ENCODE measurements at regions not wholly inside any gene's neighbourhood (a gene's known extent, or its start where the extent isn't known, plus 50 kb on each side); places are given as distances from the start of the nearest gene placed in this dataset.

DNA sequence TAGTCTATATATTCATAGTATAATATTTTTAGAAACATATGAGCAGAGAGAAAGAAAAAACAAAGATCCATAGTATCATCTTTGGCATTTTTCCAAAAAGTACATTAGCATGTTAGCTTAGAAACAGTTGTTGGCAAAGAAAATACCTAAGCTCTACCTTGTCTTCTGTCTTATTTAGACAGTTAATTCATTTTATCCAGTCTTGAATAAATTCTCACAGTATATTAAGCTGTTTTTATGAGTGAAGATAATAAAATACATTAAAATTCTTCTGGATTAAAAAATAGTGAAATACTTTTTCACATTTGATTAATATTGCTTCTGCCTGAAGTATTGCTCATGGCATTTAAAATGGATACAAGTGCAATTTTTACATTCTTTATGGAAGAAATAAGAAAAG is 145.2 kb downstream of the ZIC1 start (continued):
- TF ChIP-seq, protein P1, sequence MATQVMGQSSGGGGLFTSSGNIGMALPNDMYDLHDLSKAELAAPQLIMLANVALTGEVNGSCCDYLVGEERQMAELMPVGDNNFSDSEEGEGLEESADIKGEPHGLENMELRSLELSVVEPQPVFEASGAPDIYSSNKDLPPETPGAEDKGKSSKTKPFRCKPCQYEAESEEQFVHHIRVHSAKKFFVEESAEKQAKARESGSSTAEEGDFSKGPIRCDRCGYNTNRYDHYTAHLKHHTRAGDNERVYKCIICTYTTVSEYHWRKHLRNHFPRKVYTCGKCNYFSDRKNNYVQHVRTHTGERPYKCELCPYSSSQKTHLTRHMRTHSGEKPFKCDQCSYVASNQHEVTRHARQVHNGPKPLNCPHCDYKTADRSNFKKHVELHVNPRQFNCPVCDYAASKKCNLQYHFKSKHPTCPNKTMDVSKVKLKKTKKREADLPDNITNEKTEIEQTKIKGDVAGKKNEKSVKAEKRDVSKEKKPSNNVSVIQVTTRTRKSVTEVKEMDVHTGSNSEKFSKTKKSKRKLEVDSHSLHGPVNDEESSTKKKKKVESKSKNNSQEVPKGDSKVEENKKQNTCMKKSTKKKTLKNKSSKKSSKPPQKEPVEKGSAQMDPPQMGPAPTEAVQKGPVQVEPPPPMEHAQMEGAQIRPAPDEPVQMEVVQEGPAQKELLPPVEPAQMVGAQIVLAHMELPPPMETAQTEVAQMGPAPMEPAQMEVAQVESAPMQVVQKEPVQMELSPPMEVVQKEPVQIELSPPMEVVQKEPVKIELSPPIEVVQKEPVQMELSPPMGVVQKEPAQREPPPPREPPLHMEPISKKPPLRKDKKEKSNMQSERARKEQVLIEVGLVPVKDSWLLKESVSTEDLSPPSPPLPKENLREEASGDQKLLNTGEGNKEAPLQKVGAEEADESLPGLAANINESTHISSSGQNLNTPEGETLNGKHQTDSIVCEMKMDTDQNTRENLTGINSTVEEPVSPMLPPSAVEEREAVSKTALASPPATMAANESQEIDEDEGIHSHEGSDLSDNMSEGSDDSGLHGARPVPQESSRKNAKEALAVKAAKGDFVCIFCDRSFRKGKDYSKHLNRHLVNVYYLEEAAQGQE (IDR thresholded peaks at IDR 0.05; ENCODE audit: unreplicated experiment) = no peak
- TF ChIP-seq EZH2phosphoT487 (IDR thresholded peaks at IDR 0.05; ENCODE audit: unreplicated experiment) = no peak
- TF ChIP-seq POLR2AphosphoS5 (IDR thresholded peaks at IDR 0.05; ENCODE audit: low read depth) = no peak
- TF ChIP-seq NANOG (IDR thresholded peaks at IDR 0.05; ENCODE audit: borderline replicate concordance) = no peak

DNA sequence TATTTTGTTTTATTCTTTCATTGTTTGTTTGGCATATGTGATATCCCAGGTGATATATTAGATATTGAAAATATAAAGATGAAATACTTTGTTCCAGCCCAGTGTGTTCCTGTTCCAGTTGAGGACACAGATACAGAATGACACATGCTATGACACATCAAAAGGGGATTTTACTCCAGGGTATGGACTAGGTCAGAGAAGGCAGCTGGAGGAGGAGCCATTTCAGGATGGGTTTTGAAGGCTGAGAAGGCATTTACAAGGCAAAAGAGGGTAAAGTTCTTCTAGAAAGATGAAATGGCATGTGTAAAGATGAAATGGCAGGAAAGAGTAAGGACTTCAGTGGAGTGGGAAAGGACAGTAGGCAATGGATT is 163.8 kb downstream of the ZIC1 start:
- Mint-ChIP-seq H3K4me1 (no peaks in the 10 kb centered on the region), H3K9me3 (no peaks in the 10 kb centered on the region), H3K36me3 (ENCODE audit: low read depth) (no peaks in the 10 kb centered on the region), H3K27ac (no peak overlapping the region), H3K4me3 (no peak overlapping the region), H3K27me3 (ENCODE audit: insufficient read depth, low read depth, poor library complexity) (no peaks in the 10 kb centered on the region)
- H3K27me3 ChIP-seq (ENCODE audit: insufficient read depth) = no peaks in the 10 kb centered on the region
- no peak overlapping the region for H2AFZ ChIP-seq
- H4K20me1 ChIP-seq (replicated peaks; ENCODE audit: insufficient read depth) = no peaks in the 10 kb centered on the region
- H3F3A ChIP-seq (replicated peaks; ENCODE audit: low read depth) = no peaks in the 10 kb centered on the region
- H3K27ac ChIP-seq (ENCODE audit: low read depth) = no peak overlapping the region
- no peak overlapping the region for H3K4me3 ChIP-seq
- DNase-seq (ENCODE audit: low spot score) = no peak
- no peaks in the 10 kb centered on the region for H3K9me2 ChIP-seq (ENCODE audit: insufficient read depth)
- no peaks in the 10 kb centered on the region for H3K79me2 ChIP-seq (replicated peaks; ENCODE audit: insufficient read depth)
- H3K36me3 ChIP-seq (ENCODE audit: insufficient read depth) = no peaks in the 10 kb centered on the region
- H3K4me1 ChIP-seq (ENCODE audit: insufficient read depth) = no peaks in the 10 kb centered on the region
- H3K4me2 ChIP-seq = no peak overlapping the region
- no peak for ATAC-seq
- TF ChIP-seq ZNF331 (CRISPR knock-in tag; IDR thresholded peaks at IDR 0.05; ENCODE audit: low read depth) (no peak), JUNB (IDR thresholded peaks at IDR 0.05; ENCODE audit: unreplicated experiment) (no peak), ZNF114 (CRISPR knock-in tag; IDR thresholded peaks at IDR 0.05) (no peak), POLR2AphosphoS5 (IDR thresholded peaks at IDR 0.05; ENCODE audit: low read depth) (no peak), NANOG (IDR thresholded peaks at IDR 0.05; ENCODE audit: borderline replicate concordance) (no peak), EZH2 (IDR thresholded peaks at IDR 0.05; ENCODE audit: low read depth, unreplicated experiment) (no peak)
- TF ChIP-seq, protein P2, sequence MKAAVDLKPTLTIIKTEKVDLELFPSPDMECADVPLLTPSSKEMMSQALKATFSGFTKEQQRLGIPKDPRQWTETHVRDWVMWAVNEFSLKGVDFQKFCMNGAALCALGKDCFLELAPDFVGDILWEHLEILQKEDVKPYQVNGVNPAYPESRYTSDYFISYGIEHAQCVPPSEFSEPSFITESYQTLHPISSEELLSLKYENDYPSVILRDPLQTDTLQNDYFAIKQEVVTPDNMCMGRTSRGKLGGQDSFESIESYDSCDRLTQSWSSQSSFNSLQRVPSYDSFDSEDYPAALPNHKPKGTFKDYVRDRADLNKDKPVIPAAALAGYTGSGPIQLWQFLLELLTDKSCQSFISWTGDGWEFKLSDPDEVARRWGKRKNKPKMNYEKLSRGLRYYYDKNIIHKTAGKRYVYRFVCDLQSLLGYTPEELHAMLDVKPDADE (IDR thresholded peaks at IDR 0.05) = no peak
- TF ChIP-seq, protein P3, sequence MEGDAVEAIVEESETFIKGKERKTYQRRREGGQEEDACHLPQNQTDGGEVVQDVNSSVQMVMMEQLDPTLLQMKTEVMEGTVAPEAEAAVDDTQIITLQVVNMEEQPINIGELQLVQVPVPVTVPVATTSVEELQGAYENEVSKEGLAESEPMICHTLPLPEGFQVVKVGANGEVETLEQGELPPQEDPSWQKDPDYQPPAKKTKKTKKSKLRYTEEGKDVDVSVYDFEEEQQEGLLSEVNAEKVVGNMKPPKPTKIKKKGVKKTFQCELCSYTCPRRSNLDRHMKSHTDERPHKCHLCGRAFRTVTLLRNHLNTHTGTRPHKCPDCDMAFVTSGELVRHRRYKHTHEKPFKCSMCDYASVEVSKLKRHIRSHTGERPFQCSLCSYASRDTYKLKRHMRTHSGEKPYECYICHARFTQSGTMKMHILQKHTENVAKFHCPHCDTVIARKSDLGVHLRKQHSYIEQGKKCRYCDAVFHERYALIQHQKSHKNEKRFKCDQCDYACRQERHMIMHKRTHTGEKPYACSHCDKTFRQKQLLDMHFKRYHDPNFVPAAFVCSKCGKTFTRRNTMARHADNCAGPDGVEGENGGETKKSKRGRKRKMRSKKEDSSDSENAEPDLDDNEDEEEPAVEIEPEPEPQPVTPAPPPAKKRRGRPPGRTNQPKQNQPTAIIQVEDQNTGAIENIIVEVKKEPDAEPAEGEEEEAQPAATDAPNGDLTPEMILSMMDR (conservative IDR thresholded peaks at IDR 0.05; ENCODE audit: low read depth in 2 of 2) = no peak
- TF ChIP-seq, protein P1 (IDR thresholded peaks at IDR 0.05; ENCODE audit: unreplicated experiment) = no peak

Data from GM23338 (cell line).